ENCODE measurements at regions not wholly inside any gene's neighbourhood (a gene's known extent, or its start where the extent isn't known, plus 50 kb on each side); places are given as distances from the start of the nearest gene placed in this dataset.
"Not testable (repeated sequence)": the region's sequence is repeated elsewhere in the genome, so short reads cannot be mapped to it uniquely, and the experiment has no call there.

GRCh38 chr1:234824836-234825235, 214.9 kb upstream of the IRF2BP2 start:
- DNase-seq (ENCODE audit: low read depth, low spot score), result not testable (repeated sequence)

- DNase-seq (ENCODE audit: low read depth, low spot score), result no peak
Observed at GRCh38 chr1:234823191-234824176, 213.5 kb upstream of the IRF2BP2 start.

- DNase-seq (ENCODE audit: low read depth, low spot score), result no peak
Observed at GRCh38 chr1:234821840-234822239, 211.9 kb upstream of the IRF2BP2 start.

GRCh38 chr1:234820597-234820996, 210.6 kb upstream of the IRF2BP2 start:
- DNase-seq (ENCODE audit: low read depth, low spot score), result no peak

GRCh38 chr1:234819845-234820244, 209.9 kb upstream of the IRF2BP2 start:
- DNase-seq (ENCODE audit: low read depth, low spot score), result not testable (repeated sequence)

GRCh38 chr1:234818040-234818387, 208.0 kb upstream of the IRF2BP2 start:
- not testable (repeated sequence) for DNase-seq (ENCODE audit: low read depth, low spot score)

GRCh38 chr1:234817313-234818039, 207.5 kb upstream of the IRF2BP2 start:
- DNase-seq (ENCODE audit: low read depth, low spot score), result not testable (repeated sequence)

GRCh38 chr1:234816864-234817263, 206.9 kb upstream of the IRF2BP2 start:
- not testable (repeated sequence) for DNase-seq (ENCODE audit: low read depth, low spot score)

GRCh38 chr1:234816186-234816851, 206.3 kb upstream of the IRF2BP2 start:
- not testable (repeated sequence) for DNase-seq (ENCODE audit: low read depth, low spot score)

GRCh38 chr1:234815295-234815815, 205.4 kb upstream of the IRF2BP2 start:
- DNase-seq (ENCODE audit: low read depth, low spot score), result not testable (repeated sequence)

GRCh38 chr1:234814235-234814634, 204.3 kb upstream of the IRF2BP2 start:
- DNase-seq (ENCODE audit: low read depth, low spot score), result not testable (repeated sequence)

- DNase-seq (ENCODE audit: low read depth, low spot score), result peak; percentile 37
Observed at GRCh38 chr1:234811824-234812223, 201.8 kb upstream of the IRF2BP2 start.

GRCh38 chr1:234810726-234811125, 200.7 kb upstream of the IRF2BP2 start:
- not testable (repeated sequence) for DNase-seq (ENCODE audit: low read depth, low spot score)

- not testable (repeated sequence) for DNase-seq (ENCODE audit: low read depth, low spot score)
Observed at GRCh38 chr1:234809854-234810245, 199.9 kb upstream of the IRF2BP2 start.

- DNase-seq (ENCODE audit: low read depth, low spot score), result not testable (repeated sequence)
Observed at GRCh38 chr1:234808943-234809853, 199.2 kb upstream of the IRF2BP2 start.

- DNase-seq (ENCODE audit: low read depth, low spot score), result not testable (repeated sequence)
Observed at GRCh38 chr1:234808459-234808858, 198.5 kb upstream of the IRF2BP2 start.

GRCh38 chr1:234807705-234808104, 197.7 kb upstream of the IRF2BP2 start:
- not testable (repeated sequence) for DNase-seq (ENCODE audit: low read depth, low spot score)

- not testable (repeated sequence) for DNase-seq (ENCODE audit: low read depth, low spot score)
Observed at GRCh38 chr1:234802586-234802985, 192.6 kb upstream of the IRF2BP2 start.

GRCh38 chr1:234801636-234802035, 191.7 kb upstream of the IRF2BP2 start:
- DNase-seq (ENCODE audit: low read depth, low spot score), result not testable (repeated sequence)

- DNase-seq (ENCODE audit: low read depth, low spot score), result not testable (repeated sequence)
Observed at GRCh38 chr1:234801147-234801546, 191.2 kb upstream of the IRF2BP2 start.

Measured in pulmonary artery endothelial cell (primary cell).